KMS-11 (cell line): ENCODE measurements at regions not wholly inside any gene's neighbourhood (a gene's known extent, or its start where the extent isn't known, plus 50 kb on each side); places are given as distances from the start of the nearest gene placed in this dataset.

Source experiments
- H2AFZ ChIP-seq: fragments of 200-600 bp; sonication (generic); 2 replicates; pipeline ENCODE4 v1.6.1; 2016; ENCODE audit warnings: antibody characterized with exemption, mixed run types, low read depth
- H3K27ac ChIP-seq: fragments of 200-600 bp; sonication (generic); 2 replicates; pipeline ENCODE4 v1.6.1; 2016; ENCODE audit warnings: mild to moderate bottlenecking, mixed run types
- H3K27me3 ChIP-seq: fragments of 200-600 bp; sonication (generic); 2 replicates; pipeline ENCODE4 v1.6.1; 2017; ENCODE audit warnings: mild to moderate bottlenecking, low read depth, mixed run types, moderate library complexity; ENCODE audit not compliant: insufficient read depth
- H3K36me3 ChIP-seq: fragments of 200-600 bp; sonication (generic); 2 replicates; pipeline ENCODE4 v1.6.1; 2017; ENCODE audit warnings: mild to moderate bottlenecking, mixed run types; ENCODE audit not compliant: insufficient read depth
- H3K4me1 ChIP-seq: fragments of 200-600 bp; sonication (generic); 2 replicates; pipeline ENCODE4 v1.6.1; 2016; ENCODE audit warnings: mild to moderate bottlenecking, low read depth, mixed run types; ENCODE audit not compliant: poor library complexity, severe bottlenecking
- H3K4me2 ChIP-seq: fragments of 200-600 bp; sonication (generic); 2 replicates; pipeline ENCODE4 v1.7.0; 2016; ENCODE audit warnings: mild to moderate bottlenecking, mixed run types
- H3K4me3 ChIP-seq: fragments of 200-600 bp; sonication (generic); IDR thresholded peaks from 2 replicates; pipeline ENCODE4 v1.6.1; 2017; ENCODE audit warnings: low read depth, low read length, mixed read lengths; ENCODE audit not compliant: insufficient read depth
- H3K79me2 ChIP-seq: fragments of 200-600 bp; sonication (generic); 2 replicates; pipeline ENCODE4 v1.6.1; 2016; ENCODE audit warnings: low read depth, mixed run types; ENCODE audit not compliant: insufficient read depth
- H3K9ac ChIP-seq: fragments of 200-600 bp; sonication (generic); 2 replicates; pipeline ENCODE4 v1.6.1; 2016; ENCODE audit warnings: mild to moderate bottlenecking, mixed run types
- H4K20me1 ChIP-seq: fragments of 200-600 bp; sonication (generic); 2 replicates; pipeline ENCODE4 v1.6.1; 2016; ENCODE audit warnings: mild to moderate bottlenecking, mixed run types; ENCODE audit not compliant: insufficient read depth
- TF ChIP-seq, protein P1 (sequence below): fragments of 200-600 bp; sonication (generic); conservative IDR thresholded peaks from 2 replicates; pipeline ENCODE4 v1.6.1; 2017; ENCODE audit warnings: low read depth, mild to moderate bottlenecking, antibody characterized with exemption, low read length, moderate library complexity, mixed read lengths

GRCh38 chr7:42495256-42495655 is 258.2 kb upstream of the GLI3 start:
- H3K4me2 ChIP-seq, result no peak overlapping the region
- H4K20me1 ChIP-seq, result no peaks in the 10 kb centered on the region
- no peaks in the 10 kb centered on the region for H3K27me3 ChIP-seq
- no peak overlapping the region for H3K9ac ChIP-seq
- no peak overlapping the region for H3K4me3 ChIP-seq
- H3K4me1 ChIP-seq, result no peaks in the 10 kb centered on the region
- H3K36me3 ChIP-seq, result no peaks in the 10 kb centered on the region
- H3K27ac ChIP-seq, result no peak overlapping the region
- H2AFZ ChIP-seq, result no peak overlapping the region
- no peaks in the 10 kb centered on the region for H3K79me2 ChIP-seq
- TF ChIP-seq, protein P1, sequence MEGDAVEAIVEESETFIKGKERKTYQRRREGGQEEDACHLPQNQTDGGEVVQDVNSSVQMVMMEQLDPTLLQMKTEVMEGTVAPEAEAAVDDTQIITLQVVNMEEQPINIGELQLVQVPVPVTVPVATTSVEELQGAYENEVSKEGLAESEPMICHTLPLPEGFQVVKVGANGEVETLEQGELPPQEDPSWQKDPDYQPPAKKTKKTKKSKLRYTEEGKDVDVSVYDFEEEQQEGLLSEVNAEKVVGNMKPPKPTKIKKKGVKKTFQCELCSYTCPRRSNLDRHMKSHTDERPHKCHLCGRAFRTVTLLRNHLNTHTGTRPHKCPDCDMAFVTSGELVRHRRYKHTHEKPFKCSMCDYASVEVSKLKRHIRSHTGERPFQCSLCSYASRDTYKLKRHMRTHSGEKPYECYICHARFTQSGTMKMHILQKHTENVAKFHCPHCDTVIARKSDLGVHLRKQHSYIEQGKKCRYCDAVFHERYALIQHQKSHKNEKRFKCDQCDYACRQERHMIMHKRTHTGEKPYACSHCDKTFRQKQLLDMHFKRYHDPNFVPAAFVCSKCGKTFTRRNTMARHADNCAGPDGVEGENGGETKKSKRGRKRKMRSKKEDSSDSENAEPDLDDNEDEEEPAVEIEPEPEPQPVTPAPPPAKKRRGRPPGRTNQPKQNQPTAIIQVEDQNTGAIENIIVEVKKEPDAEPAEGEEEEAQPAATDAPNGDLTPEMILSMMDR, result no peak

DNA sequence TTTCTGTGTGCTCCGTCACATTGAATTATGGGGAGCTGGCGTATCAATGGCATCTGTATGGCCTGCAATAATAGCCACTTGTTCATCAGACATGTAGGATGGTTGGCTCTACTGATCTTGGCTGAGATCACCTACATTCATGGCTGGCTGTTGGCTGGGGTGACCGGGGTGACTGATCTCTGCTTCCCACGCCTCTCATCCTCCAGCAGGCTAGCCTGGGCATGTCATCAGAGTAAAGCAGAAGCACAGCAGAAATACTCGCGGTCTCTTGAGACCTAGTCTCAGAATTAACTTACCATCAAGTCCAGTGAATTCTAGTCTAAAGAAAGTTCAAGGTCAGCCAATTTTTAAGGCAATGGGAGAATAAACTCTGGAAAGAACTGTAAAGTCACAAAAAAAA is 257.7 kb upstream of the GLI3 start:
- no peak overlapping the region for H3K9ac ChIP-seq

DNA sequence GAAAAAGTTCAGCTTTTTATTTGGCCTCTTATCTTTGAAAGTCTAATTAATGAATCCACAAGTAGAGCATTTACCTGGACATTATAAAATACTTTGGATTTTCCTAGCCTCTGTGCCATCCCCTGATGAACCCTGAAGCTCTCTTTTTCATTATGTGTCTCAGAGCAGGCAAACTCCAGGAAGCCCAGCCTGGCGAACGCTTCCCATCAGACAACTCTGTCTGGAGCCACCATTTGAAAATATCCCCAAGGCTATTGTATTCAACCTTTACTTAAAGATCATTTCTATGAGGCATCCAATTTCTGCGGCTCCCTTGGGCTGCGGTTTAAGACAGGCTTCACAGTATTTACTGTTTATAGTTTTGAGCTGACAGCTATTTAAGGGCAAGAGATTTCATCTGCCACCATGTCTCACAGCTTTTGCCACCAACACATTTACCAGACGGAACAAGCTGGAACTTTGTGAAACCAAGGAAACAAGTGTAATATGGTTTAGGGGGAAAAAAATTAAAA is 257.2 kb upstream of the GLI3 start:
- Histone ChIP-seq H3K4me2 (no peak overlapping the region), H3K36me3 (no peaks in the 10 kb centered on the region), H3K79me2 (no peaks in the 10 kb centered on the region), H4K20me1 (no peaks in the 10 kb centered on the region), H3K27me3 (no peaks in the 10 kb centered on the region), H3K9ac (no peak overlapping the region), H3K4me3 (no peak overlapping the region), H3K4me1 (no peaks in the 10 kb centered on the region), H3K27ac (no peak overlapping the region), H2AFZ (no peak overlapping the region)
- TF ChIP-seq, protein P1, result no peak

More for the DNA sequence above, 257.7 kb upstream of the GLI3 start:
- Histone ChIP-seq H3K27ac (no peak overlapping the region), H3K4me1 (no peaks in the 10 kb centered on the region), H3K36me3 (no peaks in the 10 kb centered on the region), H3K4me2 (no peak overlapping the region), H3K79me2 (no peaks in the 10 kb centered on the region), H3K4me3 (no peak overlapping the region), H2AFZ (no peak overlapping the region), H4K20me1 (no peaks in the 10 kb centered on the region), H3K27me3 (no peaks in the 10 kb centered on the region)
- TF ChIP-seq, protein P1, result no peak

- Histone ChIP-seq H3K4me3 (no peak overlapping the region), H3K36me3 (no peaks in the 10 kb centered on the region), H4K20me1 (no peaks in the 10 kb centered on the region), H3K79me2 (no peaks in the 10 kb centered on the region), H3K27ac (no peak overlapping the region), H3K27me3 (no peaks in the 10 kb centered on the region), H3K9ac (no peak overlapping the region), H2AFZ (no peak overlapping the region), H3K4me2 (no peak overlapping the region), H3K4me1 (no peaks in the 10 kb centered on the region)
- TF ChIP-seq, protein P1, result no peak
Observed at GRCh38 chr7:42493436-42494198, 256.6 kb upstream of the GLI3 start.
